22Rv1 (cell line): ENCODE measurements at regions not wholly inside any gene's neighbourhood (a gene's known extent, or its start where the extent isn't known, plus 50 kb on each side); places are given as distances from the start of the nearest gene placed in this dataset.

Source experiments
- H3K27ac ChIP-seq: fragments of 450-650 bp; 2 replicates; pipeline ENCODE4 v1.5.1; 2017
- CTCF ChIP-seq: fragments of 450-650 bp; IDR thresholded peaks from 2 replicates; pipeline ENCODE4 v1.5.1; 2017; ENCODE audit warnings: mild to moderate bottlenecking
- ZFX ChIP-seq: fragments of 450-650 bp; IDR thresholded peaks from 2 replicates; pipeline ENCODE4 v1.6.1; 2017; ENCODE audit warnings: antibody characterized with exemption, borderline replicate concordance

GRCh38 chr9:18040327-18040726, 433.6 kb upstream of the ADAMTSL1 start:
- no peak overlapping the region for H3K27ac ChIP-seq
- no peak for TF ChIP-seq ZFX

GRCh38 chr9:18043978-18044377, 430.0 kb upstream of the ADAMTSL1 start:
- TF ChIP-seq CTCF, result no peak
- no peak for TF ChIP-seq ZFX
- no peak overlapping the region for H3K27ac ChIP-seq

- no peak overlapping the region for H3K27ac ChIP-seq
- no peak for TF ChIP-seq CTCF
- TF ChIP-seq ZFX, result no peak
These were observed 428.6 kb upstream of the ADAMTSL1 start for GRCh38 chr9:18045326-18045725.

GRCh38 chr9:18046068-18046467, 427.9 kb upstream of the ADAMTSL1 start:
- no peak overlapping the region for H3K27ac ChIP-seq
- TF ChIP-seq CTCF (no peak), ZFX (no peak)

GRCh38 chr9:18051638-18052037, 422.3 kb upstream of the ADAMTSL1 start:
- no peak overlapping the region for H3K27ac ChIP-seq
- TF ChIP-seq CTCF (no peak), ZFX (no peak)

GRCh38 chr9:18052060-18052459, 421.9 kb upstream of the ADAMTSL1 start:
- no peak overlapping the region for H3K27ac ChIP-seq
- TF ChIP-seq ZFX, result no peak
- no peak for TF ChIP-seq CTCF

GRCh38 chr9:18056269-18056992, 417.5 kb upstream of the ADAMTSL1 start:
- no peak overlapping the region for H3K27ac ChIP-seq
- no peak for TF ChIP-seq ZFX
- TF ChIP-seq CTCF, result no peak

GRCh38 chr9:18056993-18057369, 417.0 kb upstream of the ADAMTSL1 start:
- H3K27ac ChIP-seq, result no peak overlapping the region
- TF ChIP-seq ZFX (no peak), CTCF (no peak)
